ENCODE measurements at regions not wholly inside any gene's neighbourhood (a gene's known extent, or its start where the extent isn't known, plus 50 kb on each side); places are given as distances from the start of the nearest gene placed in this dataset.
A peak's percentile ranks its signal among the peaks of the same experiment; 100 is the strongest.
"Not testable (repeated sequence)": the region's sequence is repeated elsewhere in the genome, so short reads cannot be mapped to it uniquely, and the experiment has no call there.

- no peak for DNase-seq (ENCODE audit: low read depth)
These were observed 363.7 kb downstream of the ADAM29 start for GRCh38 chr4:175281894-175282293.

GRCh38 chr4:175282407-175282806, 364.2 kb downstream of the ADAM29 start:
- no peak for DNase-seq (ENCODE audit: low read depth)

- DNase-seq (ENCODE audit: low read depth): no peak
These were observed 372.2 kb downstream of the ADAM29 start for GRCh38 chr4:175290401-175290800.

- no peak for DNase-seq (ENCODE audit: low read depth)
These were observed 379.9 kb downstream of the ADAM29 start for GRCh38 chr4:175297965-175298565.

GRCh38 chr4:175306436-175306835, 388.3 kb downstream of the ADAM29 start:
- DNase-seq (ENCODE audit: low read depth): no peak

GRCh38 chr4:175307326-175307725, 389.2 kb downstream of the ADAM29 start:
- DNase-seq (ENCODE audit: low read depth): no peak

GRCh38 chr4:175308236-175308635, 390.1 kb downstream of the ADAM29 start:
- DNase-seq (ENCODE audit: low read depth): no peak

GRCh38 chr4:175309041-175309440, 390.9 kb downstream of the ADAM29 start:
- DNase-seq (ENCODE audit: low read depth): no peak

- peak; percentile 9 for DNase-seq (ENCODE audit: low read depth)
These were observed 407.1 kb downstream of the ADAM29 start for GRCh38 chr4:175325230-175325629.

- no peak for DNase-seq (ENCODE audit: low read depth)
These were observed 408.6 kb downstream of the ADAM29 start for GRCh38 chr4:175326796-175327195.

GRCh38 chr4:175330236-175330635, 412.1 kb downstream of the ADAM29 start:
- DNase-seq (ENCODE audit: low read depth): no peak

- DNase-seq (ENCODE audit: low read depth): no peak
These were observed 412.5 kb downstream of the ADAM29 start for GRCh38 chr4:175330652-175331051.

- DNase-seq (ENCODE audit: low read depth): no peak
These were observed 417.2 kb downstream of the ADAM29 start for GRCh38 chr4:175335331-175335730.

- DNase-seq (ENCODE audit: low read depth): not testable (repeated sequence)
These were observed 418.4 kb downstream of the ADAM29 start for GRCh38 chr4:175336570-175336969.

GRCh38 chr4:175339100-175339707, 421.0 kb downstream of the ADAM29 start:
- no peak for DNase-seq (ENCODE audit: low read depth)

- DNase-seq (ENCODE audit: low read depth): no peak
These were observed 423.1 kb downstream of the ADAM29 start for GRCh38 chr4:175341203-175341755.

GRCh38 chr4:175346376-175346775, 428.2 kb downstream of the ADAM29 start:
- no peak for DNase-seq (ENCODE audit: low read depth)

- DNase-seq (ENCODE audit: low read depth): no peak
These were observed 432.1 kb downstream of the ADAM29 start for GRCh38 chr4:175350246-175350645.

- no peak for DNase-seq (ENCODE audit: low read depth)
These were observed 433.3 kb downstream of the ADAM29 start for GRCh38 chr4:175351473-175351872.

- no peak for DNase-seq (ENCODE audit: low read depth)
These were observed 443.0 kb downstream of the GPM6A start for GRCh38 chr4:175369087-175369486.

- no peak for DNase-seq (ENCODE audit: low read depth)
These were observed 441.0 kb downstream of the GPM6A start for GRCh38 chr4:175371091-175371490.

- DNase-seq (ENCODE audit: low read depth): no peak
These were observed 439.0 kb downstream of the GPM6A start for GRCh38 chr4:175373031-175373430.

- no peak for DNase-seq (ENCODE audit: low read depth)
These were observed 437.6 kb downstream of the GPM6A start for GRCh38 chr4:175374459-175374858.

All from forelimb muscle (tissue), 1 donor.